ENCODE measurements at regions not wholly inside any gene's neighbourhood (a gene's known extent, or its start where the extent isn't known, plus 50 kb on each side); places are given as distances from the start of the nearest gene placed in this dataset.

DNA sequence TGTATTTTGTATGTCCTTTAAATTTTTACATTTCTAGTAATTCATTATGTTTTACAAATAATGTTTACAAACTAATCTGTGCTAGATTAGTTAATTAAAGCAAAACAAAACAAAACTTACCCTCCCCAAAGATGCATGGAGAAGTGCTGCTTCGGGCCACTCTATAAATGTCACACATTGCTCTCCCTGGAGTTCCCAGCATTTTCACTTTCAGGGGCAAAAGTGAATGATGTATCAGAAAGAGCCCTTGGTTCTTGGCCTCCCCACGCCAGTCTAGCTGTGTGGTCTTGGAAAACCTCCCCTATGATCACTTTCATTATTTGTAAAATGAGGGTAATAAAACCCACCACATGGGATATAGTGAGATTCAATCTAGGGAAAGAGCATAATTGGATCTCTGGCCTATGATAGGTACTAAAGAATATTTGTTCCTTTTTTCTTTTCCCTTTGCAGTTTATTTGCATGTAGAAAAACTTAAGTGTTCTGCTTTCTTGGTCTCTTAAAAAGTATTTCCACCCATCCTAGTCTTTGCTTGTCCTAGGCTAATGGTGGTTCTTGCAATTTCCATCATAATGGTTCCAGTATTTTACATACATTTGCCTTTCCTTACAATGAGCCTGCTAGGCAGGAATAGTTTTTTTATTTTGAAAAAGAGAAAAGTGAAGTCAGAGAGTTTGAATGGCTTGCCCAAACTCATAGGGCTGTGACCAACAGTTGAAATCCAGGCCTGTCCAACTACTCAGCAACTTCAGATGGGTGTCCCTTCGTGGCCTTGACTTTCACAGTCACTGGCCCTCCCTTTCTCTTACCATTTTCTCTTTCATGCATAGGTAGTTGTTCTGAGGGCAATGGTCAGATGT is 184.5 kb upstream of the KLF4 start:
- WGBS, 2 donors: 92 to 93% methylated on average over 3 of the region's 3 CpGs
- no peak overlapping the region for H3K4me3 ChIP-seq (ENCODE audit: low read length in 2 of 2)
- H3K9me3 ChIP-seq (ENCODE audit: control insufficient read depth, low read length): no peaks in the 10 kb centered on the region
- H3K36me3 ChIP-seq (ENCODE audit: control insufficient read depth in 1 of 2, insufficient read depth in 2 of 2, low read length in 1 of 2): no peaks in the 10 kb centered on the region
- no peak for DNase-seq
- H3K4me1 ChIP-seq (ENCODE audit: control insufficient read depth in 1 of 2, insufficient read depth in 2 of 2, low read length in 2 of 2): no peaks in the 10 kb centered on the region
- H3K27ac ChIP-seq (ENCODE audit: low read depth in 1 of 2, low read length in 2 of 2): no peak overlapping the region
- ATAC-seq (ENCODE audit: low FRiP score): no peak
- intact Hi-C loops (cut with DNase I): no loop called here
- H3K27me3 ChIP-seq (ENCODE audit: control insufficient read depth in 1 of 2, insufficient read depth in 2 of 2, low read length in 1 of 2): no peaks in the 10 kb centered on the region

DNA sequence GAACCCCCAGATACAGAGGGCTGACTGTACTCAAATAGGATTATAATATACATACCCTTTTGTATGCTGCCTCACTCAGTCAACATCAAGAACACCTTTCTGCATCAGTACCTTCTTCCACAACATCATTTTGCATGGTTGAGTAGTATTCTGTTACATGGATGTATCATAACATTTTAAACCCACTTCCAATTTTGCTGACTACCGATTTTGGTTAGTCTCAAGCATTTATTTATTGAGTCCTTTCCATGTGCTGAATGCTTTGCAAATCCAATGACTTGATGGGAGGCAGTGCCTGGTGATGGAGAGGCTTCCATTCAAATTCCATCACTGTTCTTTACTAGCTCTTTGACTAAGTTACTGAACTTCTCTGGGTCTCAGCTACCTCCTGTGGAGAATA is 182.0 kb upstream of the KLF4 start:
- Histone ChIP-seq H3K9me3 (ENCODE audit: control insufficient read depth, low read length) (no peaks in the 10 kb centered on the region), H3K27ac (ENCODE audit: low read depth in 1 of 2, low read length in 2 of 2) (no peak overlapping the region), H3K4me1 (ENCODE audit: control insufficient read depth in 1 of 2, insufficient read depth in 2 of 2, low read length in 2 of 2) (no peaks in the 10 kb centered on the region), H3K27me3 (ENCODE audit: control insufficient read depth in 1 of 2, insufficient read depth in 2 of 2, low read length in 1 of 2) (no peaks in the 10 kb centered on the region), H3K36me3 (ENCODE audit: control insufficient read depth in 1 of 2, insufficient read depth in 2 of 2, low read length in 1 of 2) (no peaks in the 10 kb centered on the region), H3K4me3 (ENCODE audit: low read length in 2 of 2) (no peak overlapping the region)
- DNase-seq: no peak
- ATAC-seq (ENCODE audit: low FRiP score): no peak
- intact Hi-C loops (cut with DNase I): no loop called here
- WGBS, 2 donors: 92 to 93% methylated on average over 1 of the region's 1 CpG

DNA sequence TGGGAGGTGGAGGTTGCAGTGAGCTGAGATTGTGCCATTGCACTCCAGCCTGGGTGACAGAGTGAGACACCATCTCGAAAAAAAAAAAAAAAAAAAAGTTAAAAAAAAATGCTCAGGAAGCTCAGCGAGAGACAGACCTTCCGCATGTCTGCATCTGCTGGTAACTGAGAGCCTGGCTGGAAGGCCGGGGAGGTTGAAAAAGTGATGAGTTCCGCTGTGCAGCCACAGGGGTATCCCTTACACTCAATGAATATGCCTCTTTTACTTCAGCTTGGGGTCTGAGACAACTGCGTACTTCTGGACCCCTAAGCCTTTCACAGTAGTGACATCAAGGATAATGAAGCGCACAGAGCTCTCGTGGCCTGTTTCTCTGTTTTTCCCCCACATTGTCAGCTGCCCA is 179.9 kb upstream of the KLF4 start:
- no peaks in the 10 kb centered on the region for H3K27me3 ChIP-seq (ENCODE audit: control insufficient read depth in 1 of 2, insufficient read depth in 2 of 2, low read length in 1 of 2)
- H3K4me3 ChIP-seq (ENCODE audit: low read length in 2 of 2): no peak overlapping the region
- no peaks in the 10 kb centered on the region for H3K4me1 ChIP-seq (ENCODE audit: control insufficient read depth in 1 of 2, insufficient read depth in 2 of 2, low read length in 2 of 2)
- no peaks in the 10 kb centered on the region for H3K9me3 ChIP-seq (ENCODE audit: control insufficient read depth, low read length)
- WGBS, 2 donors: 94 to 97% methylated on average over 8 of the region's 8 CpGs
- H3K36me3 ChIP-seq (ENCODE audit: control insufficient read depth in 1 of 2, insufficient read depth in 2 of 2, low read length in 1 of 2): no peaks in the 10 kb centered on the region
- DNase-seq (no peak), ATAC-seq (ENCODE audit: low FRiP score) (no peak)
- H3K27ac ChIP-seq (ENCODE audit: low read depth in 1 of 2, low read length in 2 of 2): no peak overlapping the region
- intact Hi-C loops (cut with DNase I): no loop called here

DNA sequence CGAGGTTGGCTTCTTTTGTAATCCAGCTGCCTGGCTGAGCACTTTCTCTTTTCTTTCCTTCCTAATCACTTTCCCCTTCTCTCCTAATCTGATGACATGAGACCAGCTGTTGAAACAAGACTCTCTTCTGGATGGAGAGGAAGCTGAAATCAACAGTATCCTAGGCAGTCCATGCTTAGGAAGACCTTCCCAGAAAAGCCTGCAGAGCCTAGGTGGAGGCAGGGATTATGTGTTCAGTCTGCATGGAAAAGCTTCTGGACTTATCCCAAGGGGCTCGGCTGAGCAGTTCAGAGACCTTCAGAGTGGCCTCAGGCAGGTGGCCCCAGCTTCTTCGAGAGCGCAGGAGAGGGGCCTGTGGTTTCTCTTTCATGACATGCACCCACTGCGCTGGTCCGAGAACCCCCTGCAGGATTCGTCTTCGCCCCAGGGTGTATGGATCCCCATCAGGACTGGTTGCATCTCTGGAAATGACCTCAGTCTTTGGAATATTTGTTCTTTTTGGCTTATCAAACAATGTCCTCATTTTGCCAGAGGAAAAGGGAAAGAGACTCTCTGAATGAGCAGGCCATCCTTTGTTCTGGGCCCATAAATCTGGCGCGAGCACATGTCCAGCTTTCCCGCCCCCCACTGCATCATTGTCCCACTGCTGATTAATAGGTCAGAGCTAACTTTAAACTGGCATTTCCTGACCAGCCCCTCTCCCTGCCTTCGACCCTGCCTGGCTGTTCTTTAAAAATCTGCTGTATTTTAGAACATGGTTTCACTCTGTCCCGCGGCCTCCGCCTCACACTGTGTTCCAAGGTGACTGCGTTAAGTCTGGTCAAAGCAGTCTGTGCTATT is 177.9 kb upstream of the KLF4 start:
- H3K27ac ChIP-seq (ENCODE audit: low read depth in 1 of 2, low read length in 2 of 2): no peak overlapping the region
- no peaks in the 10 kb centered on the region for H3K4me1 ChIP-seq (ENCODE audit: control insufficient read depth in 1 of 2, insufficient read depth in 2 of 2, low read length in 2 of 2)
- no peaks in the 10 kb centered on the region for H3K27me3 ChIP-seq (ENCODE audit: control insufficient read depth in 1 of 2, insufficient read depth in 2 of 2, low read length in 1 of 2)
- ATAC-seq (ENCODE audit: low FRiP score) (peak; percentile 58), DNase-seq (no peak)
- intact Hi-C loops (cut with DNase I): no loop called here
- WGBS, 2 donors: 41 to 50% methylated on average over 16 of the region's 16 CpGs
- no peak overlapping the region for H3K4me3 ChIP-seq (ENCODE audit: low read length in 2 of 2)
- no peaks in the 10 kb centered on the region for H3K9me3 ChIP-seq (ENCODE audit: control insufficient read depth, low read length)
- no peaks in the 10 kb centered on the region for H3K36me3 ChIP-seq (ENCODE audit: control insufficient read depth in 1 of 2, insufficient read depth in 2 of 2, low read length in 1 of 2)

DNA sequence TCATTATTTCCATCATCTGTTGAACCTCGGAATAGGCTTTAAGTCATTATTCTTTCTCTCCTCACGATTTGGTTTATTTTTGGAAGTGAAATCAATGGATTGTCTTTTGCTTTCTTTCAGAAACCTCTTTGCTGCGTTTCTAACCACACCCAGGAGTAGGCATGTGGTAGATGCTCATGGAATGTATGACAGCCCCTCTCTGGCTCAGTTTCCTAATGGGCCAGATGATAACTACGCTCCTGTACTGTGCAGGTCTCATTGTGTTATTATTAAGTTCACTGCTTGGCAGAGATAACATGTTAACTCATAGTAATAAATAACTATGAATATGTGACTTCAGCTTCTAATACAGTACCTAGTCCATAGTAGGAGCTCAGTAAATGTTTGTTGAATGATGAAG is 175.5 kb upstream of the KLF4 start:
- DNase-seq (no peak), ATAC-seq (ENCODE audit: low FRiP score) (no peak)
- Histone ChIP-seq H3K36me3 (ENCODE audit: control insufficient read depth in 1 of 2, insufficient read depth in 2 of 2, low read length in 1 of 2) (no peaks in the 10 kb centered on the region), H3K9me3 (ENCODE audit: control insufficient read depth, low read length) (no peaks in the 10 kb centered on the region), H3K27ac (ENCODE audit: low read depth in 1 of 2, low read length in 2 of 2) (no peak overlapping the region), H3K4me1 (ENCODE audit: control insufficient read depth in 1 of 2, insufficient read depth in 2 of 2, low read length in 2 of 2) (no peaks in the 10 kb centered on the region), H3K27me3 (ENCODE audit: control insufficient read depth in 1 of 2, insufficient read depth in 2 of 2, low read length in 1 of 2) (no peaks in the 10 kb centered on the region), H3K4me3 (ENCODE audit: low read length in 2 of 2) (no peak overlapping the region)
- 57 to 71% methylated on average over 4 of the region's 4 CpGs for WGBS, 2 donors
- intact Hi-C loops (cut with DNase I): no loop called here

GRCh38 chr9:107660976-107661375 is 171.4 kb upstream of the KLF4 start:
- Histone ChIP-seq H3K9me3 (ENCODE audit: control insufficient read depth, low read length) (peaks cover 2% of the 10 kb centered on the region), H3K36me3 (ENCODE audit: control insufficient read depth in 1 of 2, insufficient read depth in 2 of 2, low read length in 1 of 2) (no peaks in the 10 kb centered on the region), H3K27me3 (ENCODE audit: control insufficient read depth in 1 of 2, insufficient read depth in 2 of 2, low read length in 1 of 2) (no peaks in the 10 kb centered on the region), H3K4me1 (ENCODE audit: control insufficient read depth in 1 of 2, insufficient read depth in 2 of 2, low read length in 2 of 2) (no peaks in the 10 kb centered on the region), H3K4me3 (ENCODE audit: low read length in 2 of 2) (no peak overlapping the region), H3K27ac (ENCODE audit: low read depth in 1 of 2, low read length in 2 of 2) (no peak overlapping the region)
- intact Hi-C loops (cut with DNase I): no loop called here
- no peak for DNase-seq
- no peak for ATAC-seq (ENCODE audit: low FRiP score)
- WGBS, 2 donors: 63 to 75% methylated on average over 2 of the region's 2 CpGs

GRCh38 chr9:107653263-107653821 is 163.8 kb upstream of the KLF4 start:
- H3K4me3 ChIP-seq (ENCODE audit: low read length in 2 of 2): no peak overlapping the region
- no peaks in the 10 kb centered on the region for H3K27me3 ChIP-seq (ENCODE audit: control insufficient read depth in 1 of 2, insufficient read depth in 2 of 2, low read length in 1 of 2)
- WGBS, 2 donors: 29 to 42% methylated on average over 4 of the region's 4 CpGs
- no peaks in the 10 kb centered on the region for H3K36me3 ChIP-seq (ENCODE audit: control insufficient read depth in 1 of 2, insufficient read depth in 2 of 2, low read length in 1 of 2)
- DNase-seq (no peak), ATAC-seq (ENCODE audit: low FRiP score) (no peak)
- no peak overlapping the region for H3K27ac ChIP-seq (ENCODE audit: low read depth in 1 of 2, low read length in 2 of 2)
- H3K4me1 ChIP-seq (ENCODE audit: control insufficient read depth in 1 of 2, insufficient read depth in 2 of 2, low read length in 2 of 2): no peaks in the 10 kb centered on the region
- peaks cover 2% of the 10 kb centered on the region for H3K9me3 ChIP-seq (ENCODE audit: control insufficient read depth, low read length)
- intact Hi-C loops (cut with DNase I): loop anchor here in 1 of 2 donors (5.0 kb wide), 1 partner anchor 84 kb away; no protein-coding TSS in a partner anchor

- Histone ChIP-seq H3K4me3 (ENCODE audit: low read length in 2 of 2) (no peak overlapping the region), H3K27me3 (ENCODE audit: control insufficient read depth in 1 of 2, insufficient read depth in 2 of 2, low read length in 1 of 2) (no peaks in the 10 kb centered on the region), H3K27ac (ENCODE audit: low read depth in 1 of 2, low read length in 2 of 2) (no peak overlapping the region), H3K9me3 (ENCODE audit: control insufficient read depth, low read length) (no peaks in the 10 kb centered on the region), H3K4me1 (ENCODE audit: control insufficient read depth in 1 of 2, insufficient read depth in 2 of 2, low read length in 2 of 2) (no peaks in the 10 kb centered on the region), H3K36me3 (ENCODE audit: control insufficient read depth in 1 of 2, insufficient read depth in 2 of 2, low read length in 1 of 2) (no peaks in the 10 kb centered on the region)
- WGBS, 2 donors: 97% methylated on average over 3 of the region's 3 CpGs
- intact Hi-C loops (cut with DNase I): loop anchor here in 1 of 2 donors (5.0 kb wide), 1 partner anchor 86 kb away; no protein-coding TSS in a partner anchor
- DNase-seq: no peak
- no peak for ATAC-seq (ENCODE audit: low FRiP score)
Measured at GRCh38 chr9:107650995-107651394, 161.4 kb upstream of the KLF4 start.
